ENCODE measurements at regions not wholly inside any gene's neighbourhood (a gene's known extent, or its start where the extent isn't known, plus 50 kb on each side); places are given as distances from the start of the nearest gene placed in this dataset.

DNA sequence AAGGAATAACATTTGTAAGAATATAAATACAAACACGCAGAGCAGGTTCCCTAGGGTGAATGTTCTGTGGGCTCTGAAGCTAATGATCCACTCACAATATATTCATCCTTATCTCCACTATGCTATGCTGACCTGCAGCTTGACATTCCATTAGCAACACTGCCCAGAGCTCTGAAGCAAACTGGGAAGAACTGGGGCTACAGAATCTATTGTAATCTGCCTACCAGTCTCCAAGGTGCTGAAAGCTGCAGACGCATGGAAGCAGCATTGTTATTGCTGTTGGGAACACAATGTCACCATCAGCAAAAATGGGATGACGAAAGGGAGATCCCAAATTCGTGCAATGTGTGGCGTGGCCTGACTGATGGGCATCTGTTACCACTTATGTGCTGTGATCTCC is 316.7 kb upstream of the RORA start:
- no peak for TF ChIP-seq CTCF (IDR thresholded peaks at IDR 0.05; ENCODE audit: insufficient read depth, low read length, poor library complexity, severe bottlenecking)
- Histone ChIP-seq H3K4me3 (ENCODE audit: low read depth, low read length) (no peak overlapping the region), H3K27me3 (ENCODE audit: control insufficient read depth, insufficient read depth, low read length) (no peaks in the 10 kb centered on the region), H3K36me3 (ENCODE audit: control insufficient read depth, insufficient read depth, low read length) (no peaks in the 10 kb centered on the region)
- no peak for DNase-seq (ENCODE audit: low read depth)

DNA sequence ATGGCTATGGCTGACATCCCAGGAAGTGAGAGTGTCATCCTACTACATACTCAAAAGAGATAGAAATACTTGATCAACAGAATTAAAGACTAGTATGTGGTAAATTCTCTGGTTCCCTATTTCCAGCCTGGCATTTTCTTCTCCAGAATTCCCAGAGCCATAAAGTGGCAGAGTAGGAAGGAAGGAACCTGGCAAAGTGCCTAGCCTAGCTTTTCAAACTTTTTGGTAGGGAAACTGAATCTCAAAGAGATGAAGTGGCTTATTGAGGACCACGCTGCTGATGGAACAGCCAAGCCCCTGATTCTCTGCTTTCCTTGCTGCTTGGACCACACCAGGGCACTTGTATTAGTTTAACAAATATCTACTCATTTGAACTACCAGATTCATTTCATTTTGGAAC is 312.4 kb upstream of the RORA start:
- no peak for TF ChIP-seq CTCF (IDR thresholded peaks at IDR 0.05; ENCODE audit: insufficient read depth, low read length, poor library complexity, severe bottlenecking)
- no peak for DNase-seq (ENCODE audit: low read depth)
- H3K27me3 ChIP-seq (ENCODE audit: control insufficient read depth, insufficient read depth, low read length), result no peaks in the 10 kb centered on the region
- no peak overlapping the region for H3K4me3 ChIP-seq (ENCODE audit: low read depth, low read length)
- H3K36me3 ChIP-seq (ENCODE audit: control insufficient read depth, insufficient read depth, low read length), result no peaks in the 10 kb centered on the region

GRCh38 chr15:61537337-61537736 is 308.2 kb upstream of the RORA start:
- DNase-seq (ENCODE audit: low read depth), result no peak

DNA sequence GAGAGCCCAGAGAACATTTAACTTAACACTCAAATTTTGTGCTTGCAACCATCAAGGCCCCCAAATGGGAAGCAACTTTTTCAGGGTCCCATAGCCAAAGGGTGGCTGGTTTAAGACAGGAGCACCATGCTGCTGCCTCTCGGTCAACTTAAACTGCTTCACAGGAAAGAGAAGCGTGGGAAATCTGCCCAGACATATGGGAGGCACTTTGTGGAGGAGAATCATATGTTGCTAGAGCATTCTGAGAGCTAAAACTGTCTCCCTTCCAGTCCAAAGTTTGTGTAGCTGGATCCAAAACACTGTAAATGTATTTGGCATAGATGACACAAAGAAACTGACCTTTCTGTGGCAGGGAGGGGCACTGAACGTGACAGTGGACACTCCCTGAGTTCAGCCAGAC is 305.9 kb upstream of the RORA start:
- Histone ChIP-seq H3K4me3 (ENCODE audit: low read depth, low read length) (no peak overlapping the region), H3K36me3 (ENCODE audit: control insufficient read depth, insufficient read depth, low read length) (no peaks in the 10 kb centered on the region), H3K27me3 (ENCODE audit: control insufficient read depth, insufficient read depth, low read length) (no peaks in the 10 kb centered on the region)
- DNase-seq (ENCODE audit: low read depth), result no peak
- TF ChIP-seq CTCF (IDR thresholded peaks at IDR 0.05; ENCODE audit: insufficient read depth, low read length, poor library complexity, severe bottlenecking), result no peak

More at GRCh38 chr15:61537337-61537736, 308.2 kb upstream of the RORA start:
- no peak for TF ChIP-seq CTCF (IDR thresholded peaks at IDR 0.05; ENCODE audit: insufficient read depth, low read length, poor library complexity, severe bottlenecking)
- no peak overlapping the region for H3K4me3 ChIP-seq (ENCODE audit: low read depth, low read length)
- no peaks in the 10 kb centered on the region for H3K36me3 ChIP-seq (ENCODE audit: control insufficient read depth, insufficient read depth, low read length)
- no peaks in the 10 kb centered on the region for H3K27me3 ChIP-seq (ENCODE audit: control insufficient read depth, insufficient read depth, low read length)

DNA sequence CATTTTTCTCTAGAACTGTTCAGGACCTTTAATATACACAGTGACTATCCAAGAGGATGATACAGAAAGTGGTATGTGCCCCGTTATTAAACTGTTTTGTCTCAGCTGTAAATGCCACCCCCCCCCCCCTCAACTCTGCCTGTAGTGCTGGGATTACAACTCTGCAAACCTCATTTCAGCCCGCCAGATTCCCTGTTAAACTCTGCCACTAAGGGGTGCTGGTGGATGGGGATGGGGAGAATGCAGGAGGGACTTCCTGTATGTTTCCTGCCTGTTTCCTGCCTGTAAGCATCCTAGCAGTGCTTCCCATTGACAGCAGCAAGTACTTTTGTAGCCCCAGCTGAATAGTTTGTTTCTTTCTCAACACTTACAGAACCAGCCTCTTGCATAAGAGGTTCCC is 301.7 kb upstream of the RORA start:
- no peak for DNase-seq (ENCODE audit: low read depth)
- TF ChIP-seq CTCF (IDR thresholded peaks at IDR 0.05; ENCODE audit: insufficient read depth, low read length, poor library complexity, severe bottlenecking), result no peak
- Histone ChIP-seq H3K4me3 (ENCODE audit: low read depth, low read length) (no peak overlapping the region), H3K27me3 (ENCODE audit: control insufficient read depth, insufficient read depth, low read length) (peaks cover 2% of the 10 kb centered on the region), H3K36me3 (ENCODE audit: control insufficient read depth, insufficient read depth, low read length) (no peaks in the 10 kb centered on the region)

- no peak for TF ChIP-seq CTCF (IDR thresholded peaks at IDR 0.05; ENCODE audit: insufficient read depth, low read length, poor library complexity, severe bottlenecking)
- DNase-seq (ENCODE audit: low read depth), result no peak
- H3K4me3 ChIP-seq (ENCODE audit: low read depth, low read length), result no peak overlapping the region
- H3K36me3 ChIP-seq (ENCODE audit: control insufficient read depth, insufficient read depth, low read length), result no peaks in the 10 kb centered on the region
- peaks cover 2% of the 10 kb centered on the region for H3K27me3 ChIP-seq (ENCODE audit: control insufficient read depth, insufficient read depth, low read length)
These were observed 299.4 kb upstream of the RORA start for GRCh38 chr15:61528581-61528910.

Measured in kidney epithelial cell (primary cell).